ENCODE measurements at regions not wholly inside any gene's neighbourhood (a gene's known extent, or its start where the extent isn't known, plus 50 kb on each side); places are given as distances from the start of the nearest gene placed in this dataset.

DNA sequence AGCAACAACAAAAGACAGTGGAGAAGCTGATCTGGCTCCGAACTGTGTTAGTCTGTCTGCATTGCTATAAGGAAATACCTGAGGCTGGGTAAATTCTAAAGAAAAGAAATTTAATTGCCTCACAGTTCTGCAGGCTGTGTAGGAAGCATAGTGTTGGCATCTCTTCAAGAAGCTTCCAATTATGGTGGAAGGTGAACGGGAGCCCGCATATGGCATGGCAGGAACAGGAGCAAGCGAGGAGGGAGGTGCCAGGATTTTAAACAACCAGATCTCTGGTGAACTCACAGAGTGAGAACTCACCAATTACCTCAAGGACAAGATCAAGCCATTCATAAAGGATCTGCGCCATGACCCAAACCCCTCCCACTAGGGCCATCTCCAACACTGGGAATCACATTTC lies 293.5 kb downstream of the SMOC2 start:
- TF ChIP-seq POLR2A (IDR thresholded peaks at IDR 0.05; ENCODE audit: low read depth, low read length) (no peak), POLR2AphosphoS5 (IDR thresholded peaks at IDR 0.05; ENCODE audit: low read depth, low read length) (no peak), TAF1 (IDR thresholded peaks at IDR 0.05; ENCODE audit: borderline replicate concordance, low read depth, low read length) (no peak)

All from GM12892 (cell line).